ENCODE measurements at regions not wholly inside any gene's neighbourhood (a gene's known extent, or its start where the extent isn't known, plus 50 kb on each side); places are given as distances from the start of the nearest gene placed in this dataset.

DNA sequence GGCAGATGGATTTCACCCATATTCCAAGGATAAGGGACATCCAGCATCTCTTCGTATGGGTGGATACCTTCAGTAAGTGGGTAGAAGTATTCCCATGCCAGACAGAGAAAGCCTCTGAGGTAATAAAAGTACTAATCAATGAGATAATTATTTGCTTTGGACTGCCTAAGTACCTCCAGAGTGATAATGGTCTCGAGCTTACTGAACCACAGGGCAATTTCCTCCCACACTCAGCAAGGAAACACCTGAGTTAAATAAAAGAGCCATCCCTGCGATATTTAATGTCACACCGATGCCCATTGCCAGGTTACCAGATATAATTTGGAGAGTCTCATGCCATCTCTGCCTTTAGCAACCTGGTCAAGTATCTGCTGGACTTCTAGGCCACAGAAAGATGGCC is 70.6 kb upstream of the MPEG1 start:
- TF ChIP-seq, protein P1, sequence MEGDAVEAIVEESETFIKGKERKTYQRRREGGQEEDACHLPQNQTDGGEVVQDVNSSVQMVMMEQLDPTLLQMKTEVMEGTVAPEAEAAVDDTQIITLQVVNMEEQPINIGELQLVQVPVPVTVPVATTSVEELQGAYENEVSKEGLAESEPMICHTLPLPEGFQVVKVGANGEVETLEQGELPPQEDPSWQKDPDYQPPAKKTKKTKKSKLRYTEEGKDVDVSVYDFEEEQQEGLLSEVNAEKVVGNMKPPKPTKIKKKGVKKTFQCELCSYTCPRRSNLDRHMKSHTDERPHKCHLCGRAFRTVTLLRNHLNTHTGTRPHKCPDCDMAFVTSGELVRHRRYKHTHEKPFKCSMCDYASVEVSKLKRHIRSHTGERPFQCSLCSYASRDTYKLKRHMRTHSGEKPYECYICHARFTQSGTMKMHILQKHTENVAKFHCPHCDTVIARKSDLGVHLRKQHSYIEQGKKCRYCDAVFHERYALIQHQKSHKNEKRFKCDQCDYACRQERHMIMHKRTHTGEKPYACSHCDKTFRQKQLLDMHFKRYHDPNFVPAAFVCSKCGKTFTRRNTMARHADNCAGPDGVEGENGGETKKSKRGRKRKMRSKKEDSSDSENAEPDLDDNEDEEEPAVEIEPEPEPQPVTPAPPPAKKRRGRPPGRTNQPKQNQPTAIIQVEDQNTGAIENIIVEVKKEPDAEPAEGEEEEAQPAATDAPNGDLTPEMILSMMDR (IDR thresholded peaks at IDR 0.05): no peak
- TF ChIP-seq POLR2A (IDR thresholded peaks at IDR 0.05): no peak
